Tibial nerve (tissue), 4 donors: ENCODE measurements at regions not wholly inside any gene's neighbourhood (a gene's known extent, or its start where the extent isn't known, plus 50 kb on each side); places are given as distances from the start of the nearest gene placed in this dataset.

Source experiments
- DNase-seq, 2 donors: peaks; one replicate each; pipeline ENCODE4 v3.0.0-alpha.2; 2019; ENCODE audit warnings: low spot score in 2 of 2
- H3K27ac ChIP-seq, 4 donors: fragments of 200-600 bp; sonication (generic) in 3 of 4; one replicate each; pipeline ENCODE4 v1.5.1; 2017 to 2019; ENCODE audit warnings: mild to moderate bottlenecking in 1 of 4
- H3K27me3 ChIP-seq, 2 donors: fragments of 200-600 bp; sonication (generic) in 1 of 2; one replicate each; pipeline versions ENCODE4 v1.5.1 to v1.6.0; 2017 to 2019
- H3K36me3 ChIP-seq, 3 donors: fragments of 200-600 bp; sonication (generic); one replicate each; pipeline ENCODE4 v1.5.1; 2018 to 2019
- H3K4me1 ChIP-seq, 4 donors: fragments of 200-600 bp; sonication (generic) in 3 of 4; one replicate each; pipeline ENCODE4 v1.5.1; 2017 to 2019
- H3K4me3 ChIP-seq, 4 donors: fragments of 200-600 bp; sonication (generic) in 3 of 4; one replicate each; pipeline ENCODE4 v1.5.1; 2017 to 2019; ENCODE audit warnings: mild to moderate bottlenecking in 1 of 4, moderate library complexity in 1 of 4
- H3K9me3 ChIP-seq, 4 donors: fragments of 200-600 bp; sonication (generic) in 3 of 4; one replicate each; pipeline ENCODE4 v1.5.1; 2017 to 2019
- CTCF ChIP-seq, 5 experiments: fragments of 200-600 bp in 3 of 5; fragments of 450-650 bp in 2 of 5; sonication (generic) in 3 of 5; IDR thresholded peaks; one replicate each; pipeline ENCODE4 v1.5.1; 2016 to 2019; ENCODE audit warnings: antibody characterized with exemption in 5 of 5, mild to moderate bottlenecking in 3 of 5, moderate library complexity in 2 of 5
- EP300 ChIP-seq, 2 donors: sonication (generic); formaldehyde crosslinking; IDR thresholded peaks; one replicate each; pipeline ENCODE4 v1.6.1; 2017; ENCODE audit warnings: antibody characterized with exemption in 2 of 2, mild to moderate bottlenecking in 1 of 2
- POLR2A ChIP-seq, 2 donors: fragments of 450-650 bp; IDR thresholded peaks; one replicate each; pipeline ENCODE4 v1.6.1; 2017; ENCODE audit warnings: antibody characterized with exemption in 2 of 2, mild to moderate bottlenecking in 2 of 2, moderate library complexity in 2 of 2
- WGBS, 2 donors: methylation state at CpG; one replicate each; pipeline ENCODE4 v1.1.5; 2018; 5-methylcytosine and 5-hydroxymethylcytosine counted together

GRCh38 chr6:40192516-40192915 is 258.3 kb upstream of the MOCS1 start:
- TF ChIP-seq CTCF (IDR thresholded peaks at IDR 0.05) = no peak
- no peak for TF ChIP-seq POLR2A (IDR thresholded peaks at IDR 0.05)
- TF ChIP-seq EP300 (IDR thresholded peaks at IDR 0.05) = no peak
- Histone ChIP-seq H3K9me3 (no peaks in the 10 kb centered on the region), H3K4me1 (peaks cover 0 to 5% (median 0%) of the 10 kb centered on the region in 4 donors), H3K4me3 (no peak overlapping the region), H3K27ac (no peak overlapping the region), H3K27me3 (no peaks in the 10 kb centered on the region), H3K36me3 (no peaks in the 10 kb centered on the region)
- 56 to 71% methylated on average over 4 of the region's 4 CpGs for WGBS, 2 donors
- no peak for DNase-seq

GRCh38 chr6:40188931-40189330 is 254.7 kb upstream of the MOCS1 start:
- Histone ChIP-seq H3K4me1 (peaks cover 0 to 5% (median 0%) of the 10 kb centered on the region in 4 donors), H3K9me3 (peaks cover 0 to 4% (median 2%) of the 10 kb centered on the region in 4 donors), H3K27me3 (no peaks in the 10 kb centered on the region), H3K27ac (no peak overlapping the region), H3K36me3 (no peaks in the 10 kb centered on the region), H3K4me3 (no peak overlapping the region)
- TF ChIP-seq POLR2A (IDR thresholded peaks at IDR 0.05) (no peak), EP300 (IDR thresholded peaks at IDR 0.05) (no peak), CTCF (IDR thresholded peaks at IDR 0.05) (no peak)
- WGBS, 2 donors = 10 to 15% methylated on average over 1 of the region's 1 CpG
- no peak for DNase-seq

GRCh38 chr6:40187535-40188144 is 253.4 kb upstream of the MOCS1 start:
- TF ChIP-seq POLR2A (IDR thresholded peaks at IDR 0.05) = no peak
- TF ChIP-seq EP300 (IDR thresholded peaks at IDR 0.05) = no peak
- TF ChIP-seq CTCF (IDR thresholded peaks at IDR 0.05) = no peak
- 56 to 69% methylated on average over 5 of the region's 5 CpGs for WGBS, 2 donors
- Histone ChIP-seq H3K27ac (no peak overlapping the region), H3K4me3 (no peak overlapping the region), H3K9me3 (peaks cover 0 to 15% (median 5%) of the 10 kb centered on the region in 4 donors), H3K27me3 (no peaks in the 10 kb centered on the region), H3K4me1 (peaks cover 0 to 5% (median 0%) of the 10 kb centered on the region in 4 donors), H3K36me3 (no peaks in the 10 kb centered on the region)
- no peak for DNase-seq

GRCh38 chr6:40185486-40185885 is 251.2 kb upstream of the MOCS1 start:
- H3K4me1 ChIP-seq = peaks cover 0 to 5% (median 0%) of the 10 kb centered on the region in 4 donors
- WGBS, 2 donors = 91 to 96% methylated on average over 1 of the region's 1 CpG
- DNase-seq = no peak
- no peak overlapping the region for H3K4me3 ChIP-seq
- H3K27ac ChIP-seq = no peak overlapping the region
- H3K9me3 ChIP-seq = peaks cover 0 to 16% (median 5%) of the 10 kb centered on the region in 4 donors
- H3K36me3 ChIP-seq = no peaks in the 10 kb centered on the region
- H3K27me3 ChIP-seq = no peaks in the 10 kb centered on the region
- TF ChIP-seq EP300 (IDR thresholded peaks at IDR 0.05) = no peak
- no peak for TF ChIP-seq POLR2A (IDR thresholded peaks at IDR 0.05)
- TF ChIP-seq CTCF (IDR thresholded peaks at IDR 0.05) = no peak

- Histone ChIP-seq H3K27me3 (no peaks in the 10 kb centered on the region), H3K4me1 (peaks cover 0 to 5% (median 0%) of the 10 kb centered on the region in 4 donors), H3K27ac (no peak overlapping the region), H3K4me3 (no peak overlapping the region), H3K36me3 (no peaks in the 10 kb centered on the region), H3K9me3 (peaks cover 0 to 16% (median 5%) of the 10 kb centered on the region in 4 donors)
- no peak for DNase-seq
- TF ChIP-seq CTCF (IDR thresholded peaks at IDR 0.05) (no peak), EP300 (IDR thresholded peaks at IDR 0.05) (no peak), POLR2A (IDR thresholded peaks at IDR 0.05) (no peak)
- 84 to 88% methylated on average over 4 of the region's 4 CpGs for WGBS, 2 donors
Measured at GRCh38 chr6:40183902-40184301, 249.6 kb upstream of the MOCS1 start.
